CD4-positive, alpha-beta T cell treated with Interleukin-6 for 4 hours (primary cell): ENCODE measurements at regions not wholly inside any gene's neighbourhood (a gene's known extent, or its start where the extent isn't known, plus 50 kb on each side); places are given as distances from the start of the nearest gene placed in this dataset.

Source experiments
- DNase-seq: peaks from one replicate; pipeline ENCODE4 v3.0.0-alpha.2; 2020; ENCODE audit warnings: mixed read lengths

GRCh38 chr15:54719325-54719724 lies 477.4 kb downstream of the RSL24D1 start:
- no peak for DNase-seq

GRCh38 chr15:54707805-54708752 lies 488.7 kb downstream of the RSL24D1 start:
- DNase-seq, result no peak

- no peak for DNase-seq
These were observed 509.1 kb downstream of the RSL24D1 start for GRCh38 chr15:54687628-54688027.
